Muscle layer of duodenum (tissue), 2 donors: ENCODE measurements at regions not wholly inside any gene's neighbourhood (a gene's known extent, or its start where the extent isn't known, plus 50 kb on each side); places are given as distances from the start of the nearest gene placed in this dataset.

Source experiments
- H3K27ac ChIP-seq: one replicate; pipeline ENCODE4 v1.7.0; 2013; ENCODE audit warnings: mild to moderate bottlenecking, low read length
- H3K27me3 ChIP-seq: one replicate; pipeline ENCODE4 v1.7.0; 2013; ENCODE audit warnings: low read depth, mild to moderate bottlenecking, control low read depth, low read length
- H3K36me3 ChIP-seq, 2 donors: one replicate each; pipeline ENCODE4 v1.7.0; 2013; ENCODE audit warnings: low read length in 2 of 2, control low read depth in 1 of 2, mild to moderate bottlenecking in 1 of 2; ENCODE audit not compliant: insufficient read depth in 2 of 2, control insufficient read depth in 1 of 2
- H3K4me1 ChIP-seq, 2 donors: one replicate each; pipeline ENCODE4 v1.7.0; 2013; ENCODE audit warnings: low read length in 2 of 2, mild to moderate bottlenecking in 2 of 2, control low read depth in 1 of 2, moderate library complexity in 1 of 2; ENCODE audit not compliant: insufficient read depth in 2 of 2, control insufficient read depth in 1 of 2
- H3K4me3 ChIP-seq, 2 donors: one replicate each; pipeline ENCODE4 v1.7.0; 2013; ENCODE audit warnings: low read length in 2 of 2, low read depth in 1 of 2, mild to moderate bottlenecking in 1 of 2
- H3K9me3 ChIP-seq, 2 donors: one replicate each; pipeline ENCODE4 v1.7.0; 2013; ENCODE audit warnings: low read length in 2 of 2, control low read depth in 1 of 2, mild to moderate bottlenecking in 1 of 2; ENCODE audit not compliant: control insufficient read depth in 1 of 2
- donor health status: healthy.

GRCh38 chr2:236338495-236339184 is 74.4 kb upstream of the ASB18 start:
- Histone ChIP-seq H3K27me3 (no peaks in the 10 kb centered on the region), H3K36me3 (no peaks in the 10 kb centered on the region), H3K27ac (no peak overlapping the region), H3K4me1 (peaks cover 0 to 8% of the 10 kb centered on the region in 2 donors), H3K4me3 (no peak overlapping the region), H3K9me3 (no peaks in the 10 kb centered on the region)

- peaks cover 0 to 8% of the 10 kb centered on the region in 2 donors for H3K4me1 ChIP-seq
- H3K36me3 ChIP-seq, result no peaks in the 10 kb centered on the region
- H3K27ac ChIP-seq, result no peak overlapping the region
- no peaks in the 10 kb centered on the region for H3K27me3 ChIP-seq
- no peak overlapping the region for H3K4me3 ChIP-seq
- H3K9me3 ChIP-seq, result no peaks in the 10 kb centered on the region
Observed at GRCh38 chr2:236340251-236340650, 76.0 kb upstream of the ASB18 start.

DNA sequence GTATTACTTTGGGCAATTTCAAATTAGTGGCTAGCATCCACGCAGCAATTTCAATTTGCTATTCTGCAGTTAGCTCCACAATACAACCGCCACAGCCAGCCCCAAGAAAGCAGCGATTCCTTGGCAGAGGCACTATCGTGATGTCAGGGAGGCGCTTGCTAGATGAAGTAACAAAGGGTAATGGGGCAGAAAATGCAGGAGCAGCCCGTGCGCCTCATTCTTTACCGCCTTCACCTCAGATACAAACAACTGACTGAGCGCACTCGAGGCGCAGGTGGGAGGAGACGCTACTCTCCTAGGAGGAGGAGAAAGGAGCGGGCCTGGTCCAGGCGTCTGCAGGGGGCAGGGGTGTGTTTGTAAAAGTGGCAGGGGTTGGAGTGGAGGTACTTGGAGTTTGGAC is 76.9 kb upstream of the ASB18 start:
- Histone ChIP-seq H3K36me3 (no peaks in the 10 kb centered on the region), H3K4me1 (peaks cover 0 to 8% of the 10 kb centered on the region in 2 donors), H3K27ac (no peak overlapping the region), H3K9me3 (no peaks in the 10 kb centered on the region), H3K27me3 (no peaks in the 10 kb centered on the region), H3K4me3 (no peak overlapping the region)

DNA sequence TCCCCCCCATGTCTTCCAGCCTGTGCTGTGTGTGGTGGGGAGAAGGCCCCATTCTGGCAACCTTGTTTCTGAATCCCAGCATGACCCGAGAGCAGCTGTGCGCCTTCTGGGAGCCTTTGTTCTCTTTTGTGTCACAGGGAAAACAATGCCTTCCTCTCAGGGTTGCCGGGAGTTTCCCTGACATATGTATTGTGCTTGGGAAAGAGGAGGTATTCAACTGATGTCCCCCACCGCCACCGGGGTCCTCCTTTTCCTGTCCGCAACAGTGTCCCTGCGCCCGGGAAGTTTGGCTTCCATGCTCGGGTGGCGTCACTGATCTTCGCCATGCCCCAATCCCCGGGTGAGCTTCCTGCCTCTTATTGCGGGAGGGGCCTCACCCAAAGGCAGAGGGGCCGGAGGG is 77.5 kb upstream of the ASB18 start:
- Histone ChIP-seq H3K36me3 (no peaks in the 10 kb centered on the region), H3K27me3 (no peaks in the 10 kb centered on the region), H3K4me3 (no peak overlapping the region), H3K9me3 (no peaks in the 10 kb centered on the region), H3K27ac (no peak overlapping the region), H3K4me1 (peaks cover 0 to 8% of the 10 kb centered on the region in 2 donors)

DNA sequence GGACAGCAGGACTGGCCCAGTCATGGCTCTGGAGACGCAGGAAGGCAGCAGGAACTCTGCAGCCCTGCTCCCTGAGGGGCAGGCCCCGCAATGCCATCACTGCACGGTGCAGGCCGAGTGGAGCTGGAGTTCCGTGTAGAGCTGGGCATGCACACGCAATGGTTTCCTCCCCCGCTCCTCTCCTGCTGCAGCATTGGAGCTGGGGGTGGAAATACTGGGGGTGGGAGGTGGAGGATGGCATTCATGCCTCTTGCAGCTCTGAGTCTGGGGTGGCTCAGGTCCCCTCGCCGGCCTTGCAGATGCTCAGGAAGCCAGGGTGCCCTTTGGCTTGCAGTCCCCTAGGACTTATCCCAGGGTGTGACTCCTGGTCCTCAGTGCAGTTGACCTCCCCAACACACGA is 78.3 kb upstream of the ASB18 start:
- Histone ChIP-seq H3K9me3 (no peaks in the 10 kb centered on the region), H3K4me3 (no peak overlapping the region), H3K27ac (no peak overlapping the region), H3K36me3 (no peaks in the 10 kb centered on the region), H3K4me1 (peaks cover 0 to 8% of the 10 kb centered on the region in 2 donors), H3K27me3 (no peaks in the 10 kb centered on the region)

GRCh38 chr2:236342951-236343350 is 78.7 kb upstream of the ASB18 start:
- Histone ChIP-seq H3K27ac (no peak overlapping the region), H3K4me3 (no peak overlapping the region), H3K27me3 (no peaks in the 10 kb centered on the region), H3K9me3 (no peaks in the 10 kb centered on the region), H3K4me1 (peaks cover 0 to 8% of the 10 kb centered on the region in 2 donors), H3K36me3 (no peaks in the 10 kb centered on the region)

- no peaks in the 10 kb centered on the region for H3K9me3 ChIP-seq
- no peak overlapping the region for H3K4me3 ChIP-seq
- no peaks in the 10 kb centered on the region for H3K36me3 ChIP-seq
- no peaks in the 10 kb centered on the region for H3K27me3 ChIP-seq
- no peak overlapping the region for H3K27ac ChIP-seq
- H3K4me1 ChIP-seq, result peaks cover 0 to 5% of the 10 kb centered on the region in 2 donors
Observed at GRCh38 chr2:236343400-236344161, 79.4 kb upstream of the ASB18 start.

GRCh38 chr2:236344446-236344845 is 80.2 kb upstream of the ASB18 start:
- H3K27me3 ChIP-seq, result no peaks in the 10 kb centered on the region
- no peak overlapping the region for H3K27ac ChIP-seq
- no peaks in the 10 kb centered on the region for H3K4me1 ChIP-seq
- H3K4me3 ChIP-seq, result no peak overlapping the region
- no peaks in the 10 kb centered on the region for H3K36me3 ChIP-seq
- no peaks in the 10 kb centered on the region for H3K9me3 ChIP-seq

GRCh38 chr2:236345081-236345714 is 81.0 kb upstream of the ASB18 start:
- H3K4me3 ChIP-seq, result no peak overlapping the region
- no peaks in the 10 kb centered on the region for H3K27me3 ChIP-seq
- no peaks in the 10 kb centered on the region for H3K9me3 ChIP-seq
- no peak overlapping the region for H3K27ac ChIP-seq
- no peaks in the 10 kb centered on the region for H3K4me1 ChIP-seq
- H3K36me3 ChIP-seq, result no peaks in the 10 kb centered on the region

DNA sequence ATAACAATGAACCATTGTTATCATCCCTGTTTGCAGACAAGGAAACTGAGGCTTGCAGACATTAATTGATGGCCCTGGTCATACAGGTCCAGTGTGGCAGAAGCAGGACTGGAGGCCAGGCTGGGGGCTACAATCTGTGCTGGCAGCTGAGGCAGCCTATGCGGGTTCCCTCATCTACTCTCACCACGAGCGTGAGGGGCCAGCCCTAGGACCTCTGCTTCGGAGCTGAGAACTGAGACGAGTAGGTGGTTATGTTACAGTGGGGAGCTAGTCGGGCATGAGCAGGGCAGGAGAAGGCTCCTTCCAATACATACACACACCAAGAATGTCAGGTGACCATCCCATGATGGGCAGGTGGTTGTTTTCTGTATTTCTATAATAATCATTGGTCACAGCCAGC is 82.2 kb upstream of the ASB18 start:
- H3K4me3 ChIP-seq, result no peak overlapping the region
- H3K4me1 ChIP-seq, result no peaks in the 10 kb centered on the region
- H3K27ac ChIP-seq, result no peak overlapping the region
- no peaks in the 10 kb centered on the region for H3K36me3 ChIP-seq
- H3K9me3 ChIP-seq, result no peaks in the 10 kb centered on the region
- no peaks in the 10 kb centered on the region for H3K27me3 ChIP-seq

- Histone ChIP-seq H3K9me3 (no peaks in the 10 kb centered on the region), H3K27ac (no peak overlapping the region), H3K4me3 (no peak overlapping the region), H3K27me3 (no peaks in the 10 kb centered on the region), H3K36me3 (no peaks in the 10 kb centered on the region), H3K4me1 (no peaks in the 10 kb centered on the region)
Observed at GRCh38 chr2:236348279-236348678, 84.1 kb upstream of the ASB18 start.
